Stimulated activated naive CD8-positive, alpha-beta T cell treated with anti-CD3 and anti-CD28 coated beads, Interleukin-15, Interleukin-2, amounts not matched to agents 100 U/mL and 50 U/mL, for 24 hours (primary cell): ENCODE measurements at regions not wholly inside any gene's neighbourhood (a gene's known extent, or its start where the extent isn't known, plus 50 kb on each side); places are given as distances from the start of the nearest gene placed in this dataset.

Experiments
- ATAC-seq: fragments of 150-1000 bp; cut with Tn5 transposase; one replicate; pipeline ENCODE4 v1.10.0; 2021
- DNase-seq: peaks from one replicate; pipeline ENCODE4 v3.0.0; 2021

GRCh38 chr14:101706509-101707067 is 54.9 kb upstream of the PPP2R5C start:
- ATAC-seq (no peak), DNase-seq (no peak)

DNA sequence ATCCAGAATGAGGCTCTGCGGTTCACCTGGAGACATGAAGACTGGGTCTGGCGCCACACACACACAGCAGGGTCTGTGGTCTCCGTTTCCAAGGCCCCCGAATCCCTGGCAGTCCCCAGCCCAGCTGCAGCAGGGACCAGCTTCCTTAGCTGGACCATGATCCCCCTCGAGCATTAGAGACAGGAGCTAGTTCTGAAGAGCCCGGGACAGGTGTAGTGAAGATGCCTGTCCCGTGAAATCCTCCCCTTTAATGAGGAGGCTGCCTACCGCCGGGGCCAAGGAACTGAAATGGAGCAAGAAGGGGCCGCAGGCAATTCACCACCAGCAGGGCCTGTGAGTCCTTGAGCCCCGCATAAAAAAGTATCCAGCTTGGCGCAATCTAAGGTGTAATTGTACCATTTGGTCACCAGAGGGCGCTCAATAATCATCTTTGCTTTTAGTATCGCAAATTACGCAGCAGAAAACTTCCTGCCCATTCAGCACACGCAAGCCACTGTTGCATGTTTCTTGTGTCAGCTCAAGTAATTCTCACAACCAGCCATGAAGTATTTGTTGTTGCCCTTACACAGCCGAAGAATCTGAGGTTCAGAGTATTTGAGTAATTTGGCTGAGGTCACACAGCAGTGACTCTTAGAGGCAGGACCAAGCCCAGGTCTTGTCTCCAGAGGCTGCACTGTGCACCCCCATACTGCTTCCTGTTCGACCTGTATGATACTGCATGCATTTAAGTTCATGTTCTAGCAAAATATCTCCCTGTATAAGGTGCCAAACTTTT is 54.3 kb upstream of the PPP2R5C start:
- ATAC-seq (peak; percentile 65), DNase-seq (peak; percentile 50)

DNA sequence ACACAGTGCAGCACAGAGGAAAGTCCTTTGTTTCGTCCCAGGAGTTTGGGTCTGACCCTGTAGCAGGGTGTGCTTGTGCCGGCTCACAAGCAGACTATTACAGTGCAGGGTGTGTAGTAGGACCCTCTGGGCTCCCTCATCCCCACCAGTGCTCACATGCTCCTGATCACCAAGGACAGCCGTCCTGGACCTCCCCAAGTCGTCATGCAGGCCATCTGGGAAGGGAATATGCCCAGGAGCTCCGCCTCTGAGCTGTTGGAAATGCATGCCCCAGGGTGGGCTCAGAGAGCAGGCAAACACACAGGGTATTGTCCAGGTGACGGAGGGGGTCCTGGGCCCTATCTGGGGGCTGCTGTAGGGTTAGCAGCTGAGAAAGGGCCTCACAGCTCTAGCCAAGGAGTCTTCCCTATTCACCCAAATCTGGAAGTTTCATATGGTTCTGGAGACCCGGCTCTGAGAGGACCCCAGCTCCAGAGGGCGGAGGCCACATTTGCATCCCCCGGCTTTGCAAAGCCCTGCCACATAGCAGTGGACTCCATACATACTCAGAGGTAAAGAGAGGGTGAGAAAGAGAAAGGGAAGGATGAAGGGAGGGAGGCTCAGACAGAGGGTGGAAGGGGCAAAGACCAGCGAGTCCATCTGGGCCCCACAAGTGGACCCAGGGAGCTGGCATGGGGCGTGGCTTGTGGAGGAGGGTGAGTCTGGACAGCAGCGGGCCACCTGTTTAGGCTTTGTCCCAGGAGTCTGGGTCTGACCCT is 53.5 kb upstream of the PPP2R5C start:
- ATAC-seq (peak; percentile 2), DNase-seq (no peak)

GRCh38 chr14:101708853-101709532 is 52.5 kb upstream of the PPP2R5C start:
- ATAC-seq (no peak), DNase-seq (no peak)

GRCh38 chr14:101709533-101709881 is 52.0 kb upstream of the PPP2R5C start:
- no peak for ATAC-seq

GRCh38 chr14:101709962-101710931 is 51.3 kb upstream of the PPP2R5C start:
- ATAC-seq (no peak), DNase-seq (no peak)

More at GRCh38 chr14:101709533-101709881, 52.0 kb upstream of the PPP2R5C start:
- DNase-seq: no peak

DNA sequence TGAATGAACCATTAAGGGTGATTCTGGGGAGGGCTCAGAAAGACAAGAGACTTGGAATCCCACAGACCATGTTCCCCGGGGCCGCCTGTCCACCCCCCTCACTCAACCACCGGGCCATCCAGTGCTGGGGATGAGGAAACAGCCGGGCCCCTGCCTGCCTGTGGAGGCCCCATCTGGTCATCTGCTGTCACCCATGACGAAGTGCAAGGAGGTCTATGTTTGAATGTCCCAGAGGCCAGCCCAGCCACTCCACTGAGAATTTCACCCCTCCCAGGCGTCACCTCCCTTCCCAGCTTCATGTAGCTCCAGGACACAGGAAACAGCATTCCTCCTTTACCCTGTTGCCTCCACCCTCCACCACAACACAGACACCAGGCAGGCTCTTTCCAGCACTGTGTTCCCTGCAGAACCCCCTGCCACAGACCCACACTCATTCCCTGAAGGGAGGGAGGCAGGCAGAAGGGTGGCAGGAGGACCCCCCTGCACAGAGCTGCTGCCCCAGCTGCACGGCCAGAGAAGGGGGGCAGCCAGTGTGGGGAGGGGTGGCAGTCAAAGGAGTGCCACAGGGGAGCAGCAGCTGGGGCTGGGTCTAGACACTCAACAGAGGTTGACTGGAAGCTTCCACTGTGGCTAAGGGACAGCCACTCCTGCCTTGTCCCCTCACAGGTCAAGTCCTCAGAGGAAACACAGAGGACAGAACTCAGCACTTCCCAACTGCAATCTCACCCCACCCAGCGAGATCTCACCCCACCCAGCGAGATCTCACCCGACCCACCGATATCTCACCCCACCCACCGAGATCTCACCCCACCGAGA is 50.3 kb upstream of the PPP2R5C start:
- no peak for DNase-seq
- no peak for ATAC-seq
